Glomerular endothelial cell (primary cell): ENCODE measurements at regions not wholly inside any gene's neighbourhood (a gene's known extent, or its start where the extent isn't known, plus 50 kb on each side); places are given as distances from the start of the nearest gene placed in this dataset.

Source experiments
- DNase-seq: peaks from one replicate; pipeline ENCODE4 v3.0.0-alpha.2; 2011; ENCODE audit warnings: low read depth, low spot score; ENCODE audit errors: extremely low read depth

DNA sequence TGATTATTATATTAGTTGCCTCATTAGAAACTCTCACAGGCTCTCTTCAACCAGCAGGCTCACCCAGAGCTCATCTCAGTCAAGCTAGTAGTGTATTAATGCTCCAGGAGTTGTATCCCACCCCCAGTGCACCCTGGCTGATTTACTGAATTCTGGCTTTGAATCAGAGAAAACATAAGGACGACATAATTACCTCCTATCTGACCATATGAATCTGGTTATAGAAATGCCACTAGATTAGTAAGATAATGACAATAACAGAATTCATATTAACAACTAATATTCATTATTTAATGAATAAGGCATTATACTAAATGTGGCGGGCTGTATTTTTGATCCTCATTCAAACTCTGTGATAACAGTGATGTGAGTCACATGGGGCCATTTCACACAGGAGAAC lies 1066.7 kb downstream of the TTLL7 start:
- DNase-seq = no peak

DNA sequence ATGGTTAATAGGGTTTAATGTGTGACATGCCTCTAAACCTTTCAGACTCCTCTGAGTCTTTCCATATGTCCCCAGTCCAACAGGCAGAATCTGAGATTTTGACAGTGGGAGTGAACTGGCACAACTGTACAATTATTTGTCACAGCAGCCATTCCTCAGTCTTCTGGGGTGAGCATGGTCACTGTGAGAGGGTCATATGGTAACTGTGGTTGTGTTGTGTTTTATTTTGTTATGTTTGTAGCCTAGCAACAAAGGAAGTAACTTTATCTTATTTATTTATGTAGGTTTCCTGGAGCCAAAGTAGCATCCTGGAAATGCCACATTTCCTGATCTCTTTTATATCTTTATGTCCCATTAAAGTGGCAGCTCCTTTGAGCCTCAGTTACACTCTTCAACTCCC lies 1067.9 kb downstream of the TTLL7 start:
- peak; percentile 36 for DNase-seq

GRCh38 chr1:82927753-82928152 lies 1071.2 kb downstream of the TTLL7 start:
- no peak for DNase-seq

DNA sequence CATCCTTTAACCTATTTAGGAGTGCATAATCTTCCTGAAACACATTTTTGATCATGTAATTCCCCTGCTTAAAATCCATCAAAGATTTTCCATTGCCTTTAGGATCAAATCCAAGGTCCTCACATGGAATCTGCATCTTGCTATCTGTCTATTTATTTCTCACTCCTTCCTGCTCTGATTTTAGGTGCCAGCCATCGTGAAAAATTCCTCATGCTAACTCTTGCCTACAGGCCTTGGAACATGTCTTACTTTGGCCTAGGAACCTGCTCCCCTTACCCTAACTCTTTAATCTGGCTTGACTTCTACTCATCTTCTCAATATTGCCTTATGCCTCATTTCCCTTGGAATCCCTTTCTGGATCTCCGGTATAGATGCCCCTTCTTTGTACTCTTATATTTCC lies 1074.3 kb downstream of the TTLL7 start:
- no peak for DNase-seq

- no peak for DNase-seq
These were observed 1075.0 kb downstream of the TTLL7 start for GRCh38 chr1:82923931-82924330.

DNA sequence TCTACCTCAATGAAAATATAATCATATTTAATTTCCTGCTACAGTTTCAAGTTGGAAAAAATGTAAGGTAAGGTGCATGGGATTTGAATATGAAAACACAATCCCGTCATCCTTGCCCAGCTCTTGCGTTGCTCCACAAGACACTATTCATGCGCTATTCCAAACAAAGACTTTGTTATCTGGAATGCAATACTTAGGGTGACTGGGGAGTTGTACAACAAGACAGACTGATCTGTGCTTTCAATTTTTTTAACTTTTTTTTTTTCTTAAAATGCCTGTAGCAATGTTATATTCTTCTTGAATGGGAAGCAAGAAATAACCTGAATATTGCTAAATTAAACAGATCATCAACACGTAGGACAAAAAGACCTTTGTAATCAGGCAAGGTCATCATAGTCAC lies 1077.2 kb downstream of the TTLL7 start:
- DNase-seq = no peak

- DNase-seq = peak; percentile 51
These were observed 1078.3 kb downstream of the TTLL7 start for GRCh38 chr1:82920418-82921248.

GRCh38 chr1:82919837-82920236 lies 1079.1 kb downstream of the TTLL7 start:
- peak; percentile 61 for DNase-seq

- no peak for DNase-seq
These were observed 1091.6 kb downstream of the TTLL7 start for GRCh38 chr1:82907313-82907712.

DNA sequence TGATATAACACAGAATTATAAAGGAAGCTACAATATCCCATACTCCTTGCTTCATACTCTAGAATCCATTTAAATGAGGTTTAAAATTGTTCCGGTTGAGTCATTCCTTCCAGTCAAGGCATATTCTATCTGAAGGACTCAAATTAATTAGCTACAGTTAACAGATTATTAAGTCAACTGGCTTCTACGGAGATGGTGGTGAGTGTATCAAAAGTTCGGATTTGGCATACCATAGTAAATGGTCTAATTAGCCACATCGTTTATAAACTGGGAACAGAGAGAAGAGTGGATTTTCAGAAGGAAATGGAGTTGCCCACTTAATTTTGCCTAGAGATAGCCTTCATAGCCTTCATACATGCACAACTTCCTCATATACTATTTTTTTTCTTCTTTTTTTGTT lies 1095.3 kb downstream of the TTLL7 start:
- DNase-seq = no peak

- DNase-seq = no peak
These were observed 1097.4 kb downstream of the TTLL7 start for GRCh38 chr1:82901561-82901960.

DNA sequence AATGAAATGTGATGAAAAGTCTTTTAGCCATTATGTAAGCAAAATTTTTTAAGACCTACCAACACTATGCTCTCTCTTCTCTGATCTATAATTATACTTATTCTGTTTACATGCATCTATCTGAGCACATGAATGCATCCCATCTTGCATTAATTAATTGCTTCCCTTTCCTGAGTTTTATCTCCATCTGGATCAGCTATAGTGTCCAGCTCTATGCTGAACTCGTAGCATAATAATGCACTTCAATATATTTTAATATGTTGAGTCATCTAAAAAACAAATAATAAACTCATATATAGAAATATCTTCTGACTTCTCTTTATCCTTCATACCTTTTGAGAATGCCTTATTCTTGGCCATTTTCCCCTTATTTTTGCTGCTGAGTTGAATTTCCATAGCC lies 1097.8 kb downstream of the TTLL7 start:
- no peak for DNase-seq

- DNase-seq = no peak
These were observed 1098.3 kb downstream of the ADGRL2 start for GRCh38 chr1:82899017-82899416.

DNA sequence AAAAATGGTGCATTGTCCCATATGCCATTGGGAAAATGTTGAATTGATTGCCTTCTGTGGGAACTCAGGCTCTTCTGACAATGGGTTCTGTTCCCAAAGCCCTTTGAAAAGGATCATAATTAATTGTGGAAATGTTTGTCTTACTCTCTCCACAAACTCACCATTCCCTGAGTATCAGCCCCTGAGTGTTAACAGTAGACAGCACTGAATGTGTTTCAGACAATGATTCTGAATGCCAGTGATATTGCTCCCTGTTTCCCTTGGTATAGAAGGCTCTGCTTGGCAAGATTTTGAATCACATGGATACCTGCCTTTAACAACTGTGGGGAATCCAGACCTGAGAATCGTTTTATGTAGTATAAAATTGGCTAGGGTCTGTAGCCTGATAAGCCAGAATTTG lies 1096.8 kb downstream of the ADGRL2 start:
- no peak for DNase-seq

DNA sequence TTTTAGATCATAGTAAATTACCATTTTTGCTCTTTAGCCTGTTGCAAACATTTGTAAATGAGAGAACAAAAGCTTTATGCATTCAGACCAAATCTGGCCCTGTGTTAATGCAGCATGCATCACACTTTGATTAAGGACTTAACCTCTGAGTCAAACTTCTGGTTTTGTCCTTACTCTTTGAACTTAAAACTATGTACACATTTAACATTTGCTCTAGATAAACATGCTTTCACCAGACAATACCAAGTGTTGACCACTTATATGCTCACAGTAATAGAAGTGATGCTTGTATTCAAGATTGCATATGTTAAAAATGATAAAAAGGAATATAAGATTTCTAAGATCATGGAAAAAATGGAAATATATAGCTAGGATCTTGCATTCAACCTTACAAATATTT lies 1095.3 kb downstream of the ADGRL2 start:
- DNase-seq = no peak

DNA sequence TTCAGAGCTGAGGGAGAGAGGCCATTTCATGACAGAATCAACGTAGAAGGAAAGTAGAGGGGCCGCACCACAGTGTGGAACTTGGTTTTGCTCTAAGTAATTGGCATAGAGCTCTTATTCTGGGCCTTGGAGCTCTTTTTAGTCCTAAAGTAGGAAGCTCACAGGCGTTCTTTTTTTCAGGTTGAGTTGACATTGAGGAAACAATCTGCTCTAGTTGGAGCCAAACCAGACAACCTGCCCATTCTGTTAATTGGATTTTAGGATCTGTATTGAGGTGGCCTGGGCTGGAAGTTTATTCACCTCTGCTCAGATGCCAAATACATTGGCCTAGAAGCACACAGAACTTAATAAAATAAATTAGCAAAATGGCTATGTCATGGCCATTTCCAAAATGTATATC lies 1093.9 kb downstream of the ADGRL2 start:
- no peak for DNase-seq

- no peak for DNase-seq
These were observed 1093.2 kb downstream of the ADGRL2 start for GRCh38 chr1:82893712-82894470.

- no peak for DNase-seq
These were observed 1079.8 kb downstream of the ADGRL2 start for GRCh38 chr1:82880506-82880905.

- no peak for DNase-seq
These were observed 1079.1 kb downstream of the ADGRL2 start for GRCh38 chr1:82879701-82880305.

- no peak for DNase-seq
These were observed 1074.4 kb downstream of the ADGRL2 start for GRCh38 chr1:82875170-82875569.

DNA sequence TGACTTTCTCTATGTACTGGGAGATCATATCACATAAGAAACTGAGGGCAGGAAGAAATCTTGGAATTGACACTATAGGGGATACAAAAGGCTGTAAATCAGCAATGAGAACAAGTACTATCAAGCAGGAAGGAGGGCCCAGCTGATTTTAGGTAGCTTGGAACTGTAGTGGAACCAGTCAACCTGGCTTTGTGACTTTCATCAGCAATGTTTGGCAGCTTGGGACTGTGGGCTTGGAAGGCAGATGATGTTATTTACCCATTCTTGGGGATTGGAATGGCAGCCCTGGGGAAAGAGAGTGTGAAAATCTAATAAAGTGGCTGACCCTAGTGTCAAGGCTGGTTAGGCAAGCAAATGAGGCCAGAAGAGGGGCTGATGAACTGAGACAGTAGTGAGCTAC lies 1073.3 kb downstream of the ADGRL2 start:
- DNase-seq = no peak

GRCh38 chr1:82870332-82870731 lies 1069.6 kb downstream of the ADGRL2 start:
- no peak for DNase-seq
